ENCODE measurements at regions not wholly inside any gene's neighbourhood (a gene's known extent, or its start where the extent isn't known, plus 50 kb on each side); places are given as distances from the start of the nearest gene placed in this dataset.

GRCh38 chr3:3560591-3561311 is 238.5 kb upstream of the LRRN1 start:
- peak; percentile 12 to 69 (median 56) for DNase-seq

DNA sequence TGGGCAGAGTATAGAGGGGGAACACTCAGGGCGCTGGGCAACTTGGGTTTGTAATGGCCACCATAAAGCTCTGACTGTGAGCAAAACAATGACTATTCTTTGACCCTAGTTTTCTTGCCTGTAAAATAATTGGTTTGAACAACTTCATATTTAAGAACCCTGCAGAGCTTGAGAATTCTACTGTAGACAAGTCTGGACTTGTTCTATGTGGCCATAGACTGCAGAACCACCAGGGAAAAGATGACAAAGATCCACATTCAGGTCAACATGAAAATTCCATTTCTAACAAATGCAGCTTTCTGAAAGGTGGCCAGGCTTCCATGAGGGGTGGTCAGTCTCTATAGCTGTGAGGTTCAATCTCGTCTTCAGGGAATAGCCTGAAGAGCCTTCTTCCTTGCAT is 239.4 kb upstream of the LRRN1 start:
- DNase-seq, result no peak

GRCh38 chr3:3556078-3556477 is 243.2 kb upstream of the LRRN1 start:
- peak in 1 of 3 donors; percentile 11 for DNase-seq

DNA sequence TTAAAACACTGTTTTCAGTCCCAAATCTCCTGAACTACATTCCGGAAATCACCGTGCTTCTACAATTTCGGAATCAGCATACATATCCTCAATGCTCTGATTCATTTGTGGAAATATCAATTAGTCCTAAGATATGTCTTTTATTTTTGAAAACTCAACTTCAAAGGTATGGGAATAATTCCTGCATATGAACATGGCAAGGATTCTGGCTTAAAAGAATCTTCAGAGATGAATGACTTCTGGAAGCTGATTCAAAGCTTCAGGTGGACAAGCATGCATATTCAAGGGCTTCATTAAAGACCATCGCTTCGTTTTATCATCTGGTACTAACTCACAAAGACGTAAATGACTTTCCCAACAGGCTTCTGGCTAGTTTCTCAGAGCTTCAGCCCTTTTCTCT is 246.0 kb upstream of the LRRN1 start:
- no peak for DNase-seq

DNA sequence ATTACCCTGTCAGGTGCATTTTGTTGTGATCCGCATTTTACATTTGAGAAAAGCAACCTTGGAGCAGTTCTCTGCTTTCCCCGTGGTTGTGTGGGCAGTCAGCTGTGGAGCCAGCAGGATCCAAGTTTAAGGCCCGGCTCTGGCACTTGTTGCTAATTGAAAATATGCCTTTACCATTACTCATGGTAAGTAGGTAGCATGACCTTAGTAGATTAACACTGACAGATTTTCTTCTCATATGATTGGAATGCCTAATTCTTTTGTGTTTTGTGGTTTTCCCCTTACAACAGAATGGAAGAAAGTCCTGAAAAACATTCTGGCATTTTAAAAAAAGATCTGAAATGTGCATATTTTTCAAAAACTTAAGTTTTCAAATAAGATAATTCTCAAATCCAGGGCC is 246.5 kb upstream of the LRRN1 start:
- peak in 1 of 3 donors; percentile 9 for DNase-seq

- DNase-seq, result no peak
Measured at GRCh38 chr3:3551981-3552380, 247.2 kb upstream of the LRRN1 start.

GRCh38 chr3:3545360-3545759 is 253.9 kb upstream of the LRRN1 start:
- no peak for DNase-seq

DNA sequence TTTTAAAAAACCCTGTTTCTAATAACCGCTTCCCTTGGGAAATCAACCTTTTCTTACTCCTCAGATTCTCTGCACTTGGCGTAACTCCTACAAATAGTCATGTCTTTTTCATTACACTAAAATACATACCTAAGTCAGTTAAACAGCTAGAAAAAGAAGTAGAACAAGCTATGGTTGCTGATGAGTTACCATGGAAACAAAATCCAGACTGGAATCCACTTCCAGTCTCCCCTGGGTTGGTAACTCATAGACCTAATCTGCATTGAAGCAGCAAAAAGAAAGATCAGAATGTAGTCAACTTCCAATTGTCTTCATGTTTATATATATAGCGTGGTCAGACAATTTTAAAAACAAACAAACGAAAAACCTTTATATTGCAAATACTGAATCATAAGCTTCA is 260.8 kb upstream of the LRRN1 start:
- DNase-seq, result no peak

GRCh38 chr3:3532508-3532907 is 266.7 kb upstream of the LRRN1 start:
- DNase-seq, result no peak

DNA sequence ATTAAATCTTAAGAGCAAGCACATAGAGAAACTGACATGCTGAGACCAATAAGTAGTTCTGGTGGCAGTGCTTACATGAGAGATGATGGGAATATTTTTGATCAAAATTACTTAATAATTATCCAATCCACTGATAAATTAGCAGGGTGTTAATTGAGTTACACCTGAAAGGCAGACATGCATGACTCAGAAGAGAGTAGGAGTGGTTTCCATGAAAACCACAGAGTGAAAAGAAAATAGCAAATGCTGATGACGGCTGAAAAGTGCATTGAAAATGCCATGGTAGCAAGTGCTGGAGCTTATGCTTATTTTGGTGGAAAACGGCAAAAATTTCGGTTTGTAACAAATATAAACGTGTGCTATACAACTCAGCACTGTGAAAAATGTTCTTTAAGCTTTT is 267.8 kb upstream of the LRRN1 start:
- DNase-seq, result no peak

- DNase-seq, result no peak
Measured at GRCh38 chr3:3519266-3519665, 280.0 kb upstream of the LRRN1 start.

GRCh38 chr3:3516996-3517395 is 282.2 kb upstream of the LRRN1 start:
- DNase-seq, result peak in 1 of 3 donors; percentile 11

DNA sequence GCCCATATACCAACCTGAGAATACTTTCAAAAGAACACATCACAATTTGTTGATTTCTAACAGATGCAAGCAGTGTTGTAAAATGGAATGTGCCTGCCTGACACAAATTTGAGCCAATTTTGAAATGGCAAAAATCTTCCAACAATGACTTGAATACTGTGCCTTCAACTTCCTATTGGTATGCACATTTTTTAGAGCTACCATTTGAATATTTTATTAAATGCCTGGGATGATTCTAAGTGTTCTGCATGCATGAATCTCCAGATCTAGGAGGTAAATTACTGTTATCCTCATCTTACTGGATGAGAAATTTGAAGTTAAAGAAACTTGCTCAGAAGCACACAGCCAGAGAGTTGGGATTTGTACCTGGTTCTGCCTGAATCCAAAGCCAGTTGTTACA is 282.8 kb upstream of the LRRN1 start:
- DNase-seq, result no peak

- no peak for DNase-seq
Measured at GRCh38 chr3:3509665-3510064, 289.6 kb upstream of the LRRN1 start.

DNA sequence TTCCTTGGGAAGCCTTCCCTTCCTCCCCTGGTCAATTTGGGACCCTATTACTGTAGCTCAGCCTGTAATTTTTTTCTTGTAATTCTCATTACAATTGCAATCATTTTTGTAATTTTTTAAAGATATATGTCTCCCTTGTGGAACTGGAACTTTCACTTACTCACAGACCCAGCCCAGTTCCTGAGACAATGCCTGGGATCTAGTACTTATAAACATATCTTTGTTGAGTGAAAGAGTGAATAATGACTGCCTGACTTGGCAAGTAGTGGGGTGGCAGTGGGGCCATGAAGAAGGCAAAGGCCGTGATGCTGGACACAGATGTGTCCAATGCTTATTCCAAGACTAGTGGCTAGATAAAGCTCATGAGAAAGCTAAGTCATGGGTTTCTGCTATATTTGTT is 294.5 kb upstream of the LRRN1 start:
- DNase-seq, result peak in 1 of 3 donors; percentile 68

DNA sequence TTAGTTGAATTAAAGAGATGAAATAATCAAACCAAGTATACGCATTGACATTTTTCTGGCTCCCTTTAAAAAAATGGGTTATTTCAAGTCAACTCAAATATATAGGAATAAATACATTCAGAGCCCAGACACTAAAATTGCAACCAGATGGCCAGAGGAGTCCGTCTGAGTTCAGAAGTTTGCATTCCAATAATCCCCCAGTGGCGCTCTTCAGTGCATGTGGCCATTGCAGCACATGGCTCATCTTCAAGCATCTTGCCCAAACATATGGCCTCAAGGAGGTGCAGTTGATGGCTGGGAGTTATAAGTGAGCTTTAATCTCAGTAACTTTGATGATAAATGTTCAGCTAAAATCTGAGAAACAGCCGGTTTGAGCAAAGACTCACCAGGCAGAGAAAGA is 295.8 kb upstream of the LRRN1 start:
- peak; percentile 41 to 85 (median 69) for DNase-seq

- DNase-seq, result no peak
Measured at GRCh38 chr3:3499987-3500386, 299.2 kb upstream of the LRRN1 start.

DNA sequence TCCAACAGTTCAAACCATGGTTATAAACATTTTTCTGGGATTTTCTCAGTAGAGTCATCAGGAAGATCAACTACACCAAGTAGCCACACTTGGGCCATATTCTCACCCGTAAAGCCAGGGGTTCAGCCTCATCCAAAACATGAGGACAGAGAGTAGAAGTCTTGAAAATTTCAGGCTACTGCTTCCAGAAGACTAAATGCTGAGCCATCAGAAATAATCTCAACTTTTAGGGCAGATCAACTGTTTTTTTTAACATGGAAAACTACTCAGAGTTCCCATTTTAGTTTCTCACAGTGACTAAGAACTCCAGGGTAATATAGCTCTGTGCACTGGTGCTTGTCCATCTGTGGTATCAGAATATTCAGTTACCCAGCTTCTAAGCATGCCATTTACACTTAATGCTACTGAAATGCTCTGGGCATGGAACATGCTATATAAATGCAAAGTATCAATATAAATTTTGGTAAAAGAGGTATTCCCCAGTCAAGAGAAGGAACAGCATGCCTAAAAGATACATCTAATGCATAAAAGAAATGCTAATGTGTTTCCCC is 300.1 kb upstream of the LRRN1 start:
- no peak for DNase-seq

DNA sequence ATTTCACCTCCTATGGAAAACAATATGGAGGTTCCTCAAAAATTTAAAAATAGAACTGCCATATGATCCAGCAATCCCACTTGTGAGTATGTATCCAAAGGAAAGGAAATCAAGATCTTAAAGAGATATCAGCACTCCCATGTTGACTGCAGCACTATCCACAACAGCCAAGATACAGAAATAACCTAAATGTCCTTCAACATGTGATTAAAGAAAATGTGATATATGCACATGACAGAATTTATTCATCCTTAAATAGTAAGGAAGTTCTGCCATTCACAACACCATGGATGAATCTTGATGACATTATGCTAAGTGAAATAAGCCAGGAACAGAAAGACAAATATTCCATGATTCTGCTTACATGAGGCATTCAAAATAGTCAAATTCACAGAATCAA is 303.6 kb upstream of the LRRN1 start:
- DNase-seq, result no peak

- DNase-seq, result no peak
Measured at GRCh38 chr3:3476669-3477068, 297.2 kb upstream of the CRBN start.

GRCh38 chr3:3468596-3468995 is 289.1 kb upstream of the CRBN start:
- no peak for DNase-seq

GRCh38 chr3:3464131-3464530 is 284.6 kb upstream of the CRBN start:
- DNase-seq, result no peak

- no peak for DNase-seq
Measured at GRCh38 chr3:3461317-3461716, 281.8 kb upstream of the CRBN start.

DNA sequence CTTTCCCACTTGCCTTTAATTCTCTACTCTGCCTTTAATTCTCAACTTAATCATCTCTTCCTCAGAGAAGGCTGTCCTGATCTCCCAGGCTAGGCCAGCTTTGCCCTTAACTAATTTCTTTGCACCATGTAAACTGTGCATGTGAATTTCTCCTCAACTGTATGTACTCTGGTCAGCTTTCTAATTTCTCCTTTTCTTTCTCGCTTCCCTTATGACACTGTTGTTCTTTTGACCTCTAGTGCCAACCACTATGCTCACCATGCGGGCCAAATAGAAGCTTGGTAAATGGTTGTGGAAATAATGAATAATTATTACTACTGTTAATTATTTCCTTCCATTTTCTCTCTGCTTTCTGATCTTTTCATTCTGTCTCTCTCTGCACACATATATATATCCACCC is 269.0 kb upstream of the CRBN start:
- DNase-seq, result no peak

All from muscle of back (tissue), 3 donors.